Gastroesophageal sphincter (tissue), 3 donors: ENCODE measurements at regions not wholly inside any gene's neighbourhood (a gene's known extent, or its start where the extent isn't known, plus 50 kb on each side); places are given as distances from the start of the nearest gene placed in this dataset.

Experiments used
- CTCF ChIP-seq, 4 experiments: fragments of 200-600 bp in 2 of 4; fragments of 450-650 bp in 2 of 4; sonication (generic) in 1 of 4; IDR thresholded peaks; one replicate each; pipeline ENCODE4 v1.5.1; 2017 to 2019; ENCODE audit warnings: antibody characterized with exemption in 4 of 4, mild to moderate bottlenecking in 2 of 4, moderate library complexity in 2 of 4
- EP300 ChIP-seq: sonication (generic); formaldehyde crosslinking; IDR thresholded peaks from one replicate; pipeline ENCODE4 v1.6.1; 2017; ENCODE audit warnings: antibody characterized with exemption, mild to moderate bottlenecking
- POLR2A ChIP-seq, 2 donors: fragments of 450-650 bp; IDR thresholded peaks; one replicate each; pipeline ENCODE4 v1.6.1; 2017; ENCODE audit warnings: antibody characterized with exemption in 2 of 2, mild to moderate bottlenecking in 2 of 2, moderate library complexity in 1 of 2
- POLR2AphosphoS5 ChIP-seq: sonication (generic); formaldehyde crosslinking; IDR thresholded peaks from one replicate; pipeline ENCODE4 v1.6.1; 2017; ENCODE audit warnings: antibody characterized with exemption

GRCh38 chr10:60621018-60621417 is 157.3 kb upstream of the CDK1 start:
- TF ChIP-seq CTCF (IDR thresholded peaks at IDR 0.05) (no peak), EP300 (no peak), POLR2A (IDR thresholded peaks at IDR 0.05) (no peak), POLR2AphosphoS5 (no peak)
